Chondrocyte (in vitro differentiated cells): ENCODE measurements at regions not wholly inside any gene's neighbourhood (a gene's known extent, or its start where the extent isn't known, plus 50 kb on each side); places are given as distances from the start of the nearest gene placed in this dataset.

ENCODE experiments used
- DNase-seq: peaks from one replicate; pipeline ENCODE4 v3.0.0; 2021; ENCODE audit warnings: mixed read lengths, low spot score
- H3K27ac Mint-ChIP-seq: one replicate; pipeline ENCODE4 v1.8.0; 2021; ENCODE audit warnings: mild to moderate bottlenecking, moderate library complexity, mixed read lengths; ENCODE audit not compliant: unreplicated experiment
- H3K27me3 Mint-ChIP-seq: 2 replicates; pipeline ENCODE4 v1.8.0; 2021; ENCODE audit warnings: low read depth, mixed read lengths
- H3K36me3 Mint-ChIP-seq: 2 replicates; pipeline ENCODE4 v1.8.0; 2021; ENCODE audit warnings: low read depth, mixed read lengths
- H3K4me1 Mint-ChIP-seq: 2 replicates; pipeline ENCODE4 v1.8.0; 2021; ENCODE audit warnings: low read depth, mild to moderate bottlenecking, mixed read lengths
- H3K4me3 Mint-ChIP-seq: one replicate; pipeline ENCODE4 v1.8.0; 2021; ENCODE audit warnings: mild to moderate bottlenecking, moderate library complexity, mixed read lengths; ENCODE audit not compliant: unreplicated experiment
- H3K9me3 Mint-ChIP-seq: 2 replicates; pipeline ENCODE4 v1.8.0; 2021; ENCODE audit warnings: low read depth, mixed read lengths
- TF ChIP-seq, protein P1 (sequence below): fragments of 200-600 bp; sonication (generic); IDR thresholded peaks from 2 replicates; pipeline ENCODE4 v1.5.0; 2021; ENCODE audit warnings: antibody characterized with exemption, mild to moderate bottlenecking, moderate library complexity

GRCh38 chr5:56492812-56493211 lies 259.7 kb upstream of the ANKRD55 start:
- TF ChIP-seq, protein P1, sequence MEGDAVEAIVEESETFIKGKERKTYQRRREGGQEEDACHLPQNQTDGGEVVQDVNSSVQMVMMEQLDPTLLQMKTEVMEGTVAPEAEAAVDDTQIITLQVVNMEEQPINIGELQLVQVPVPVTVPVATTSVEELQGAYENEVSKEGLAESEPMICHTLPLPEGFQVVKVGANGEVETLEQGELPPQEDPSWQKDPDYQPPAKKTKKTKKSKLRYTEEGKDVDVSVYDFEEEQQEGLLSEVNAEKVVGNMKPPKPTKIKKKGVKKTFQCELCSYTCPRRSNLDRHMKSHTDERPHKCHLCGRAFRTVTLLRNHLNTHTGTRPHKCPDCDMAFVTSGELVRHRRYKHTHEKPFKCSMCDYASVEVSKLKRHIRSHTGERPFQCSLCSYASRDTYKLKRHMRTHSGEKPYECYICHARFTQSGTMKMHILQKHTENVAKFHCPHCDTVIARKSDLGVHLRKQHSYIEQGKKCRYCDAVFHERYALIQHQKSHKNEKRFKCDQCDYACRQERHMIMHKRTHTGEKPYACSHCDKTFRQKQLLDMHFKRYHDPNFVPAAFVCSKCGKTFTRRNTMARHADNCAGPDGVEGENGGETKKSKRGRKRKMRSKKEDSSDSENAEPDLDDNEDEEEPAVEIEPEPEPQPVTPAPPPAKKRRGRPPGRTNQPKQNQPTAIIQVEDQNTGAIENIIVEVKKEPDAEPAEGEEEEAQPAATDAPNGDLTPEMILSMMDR = no peak
- Mint-ChIP-seq H3K27ac (no peak overlapping the region), H3K4me3 (no peak overlapping the region), H3K27me3 (no peaks in the 10 kb centered on the region), H3K36me3 (no peaks in the 10 kb centered on the region), H3K4me1 (peaks cover 2% of the 10 kb centered on the region), H3K9me3 (no peaks in the 10 kb centered on the region)
- no peak for DNase-seq

DNA sequence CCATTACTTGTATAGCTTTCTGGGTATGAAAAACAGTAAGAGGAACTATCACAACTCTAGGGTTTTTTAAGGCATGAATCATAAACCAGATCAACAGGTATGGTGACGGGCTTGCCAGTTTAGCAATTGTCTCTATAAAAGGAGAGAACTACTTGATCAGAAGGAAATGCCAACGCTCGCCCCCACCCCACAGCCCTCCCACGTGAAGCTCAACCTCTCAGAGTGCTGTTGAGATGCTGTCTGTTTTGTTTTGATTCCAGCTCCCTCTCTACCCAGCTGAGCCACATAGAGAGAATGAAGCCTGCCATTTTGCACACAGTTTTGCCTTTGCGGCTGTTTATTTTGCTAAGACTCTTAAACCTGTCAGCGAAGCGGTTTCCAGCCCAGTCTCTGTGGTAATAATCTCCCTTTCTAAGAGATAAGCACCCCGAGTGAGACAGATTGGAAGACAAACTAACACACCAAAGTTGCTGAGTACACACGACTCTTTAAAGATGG lies 257.9 kb upstream of the ANKRD55 start:
- H3K36me3 Mint-ChIP-seq = no peaks in the 10 kb centered on the region
- DNase-seq = no peak
- H3K9me3 Mint-ChIP-seq = no peaks in the 10 kb centered on the region
- TF ChIP-seq, protein P1 = no peak
- H3K4me3 Mint-ChIP-seq = no peak overlapping the region
- no peak overlapping the region for H3K27ac Mint-ChIP-seq
- peaks cover 2% of the 10 kb centered on the region for H3K4me1 Mint-ChIP-seq
- no peaks in the 10 kb centered on the region for H3K27me3 Mint-ChIP-seq

DNA sequence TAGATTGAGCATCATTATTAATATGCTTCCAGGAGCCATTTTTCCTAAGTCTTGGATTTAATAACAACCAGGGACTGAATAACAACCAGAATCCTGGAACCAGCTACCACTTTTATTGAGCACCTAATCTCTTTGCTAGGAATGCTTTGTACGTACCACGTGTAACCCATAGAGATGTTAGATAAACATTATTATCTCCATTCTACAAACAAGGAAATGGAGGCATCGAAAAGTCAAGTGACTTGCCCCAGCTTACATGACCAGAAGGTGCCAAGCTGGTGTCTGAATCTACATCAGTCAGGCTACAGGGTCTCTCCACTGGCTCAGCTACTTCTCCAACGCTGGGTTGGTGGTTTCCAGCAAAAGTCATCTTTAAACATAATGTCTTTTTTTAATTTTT lies 256.1 kb upstream of the ANKRD55 start:
- no peaks in the 10 kb centered on the region for H3K9me3 Mint-ChIP-seq
- no peak overlapping the region for H3K4me3 Mint-ChIP-seq
- TF ChIP-seq, protein P1 = no peak
- H3K36me3 Mint-ChIP-seq = no peaks in the 10 kb centered on the region
- no peaks in the 10 kb centered on the region for H3K27me3 Mint-ChIP-seq
- peaks cover under 1% of the 10 kb centered on the region for H3K4me1 Mint-ChIP-seq
- H3K27ac Mint-ChIP-seq = no peak overlapping the region
- DNase-seq = no peak

GRCh38 chr5:56487528-56488115 lies 254.5 kb upstream of the ANKRD55 start:
- Mint-ChIP-seq H3K9me3 (no peaks in the 10 kb centered on the region), H3K36me3 (no peaks in the 10 kb centered on the region), H3K4me1 (no peaks in the 10 kb centered on the region), H3K27me3 (no peaks in the 10 kb centered on the region), H3K4me3 (no peak overlapping the region), H3K27ac (no peak overlapping the region)
- DNase-seq = no peak
- TF ChIP-seq, protein P1 = no peak

DNA sequence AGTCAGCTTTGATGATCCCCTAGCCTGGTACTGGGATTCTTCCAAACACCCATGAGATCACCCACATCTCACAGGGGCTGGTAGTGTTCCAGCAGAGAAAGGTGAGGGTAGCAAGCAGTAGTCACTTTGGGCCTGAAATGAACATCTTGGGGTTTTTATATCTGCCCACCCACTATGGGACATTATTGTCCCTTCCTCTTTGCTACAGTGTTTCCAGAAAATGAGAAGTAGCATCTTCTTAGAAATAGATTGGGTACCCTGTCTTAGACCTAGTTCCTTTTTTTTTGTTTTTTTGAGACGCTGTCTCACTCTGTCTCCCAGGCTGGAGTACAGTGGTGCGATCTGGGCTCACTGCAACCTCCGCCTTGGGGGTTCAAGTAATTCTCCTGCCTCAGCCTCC lies 249.2 kb upstream of the ANKRD55 start:
- Mint-ChIP-seq H3K4me1 (peaks cover 22% of the 10 kb centered on the region), H3K4me3 (no peak overlapping the region), H3K9me3 (no peaks in the 10 kb centered on the region), H3K36me3 (no peaks in the 10 kb centered on the region), H3K27ac (no peak overlapping the region), H3K27me3 (no peaks in the 10 kb centered on the region)
- TF ChIP-seq, protein P1 = no peak
- DNase-seq = no peak
